CD4-positive, alpha-beta T cell treated with Interleukin-6 for 4 hours (primary cell): ENCODE measurements at regions not wholly inside any gene's neighbourhood (a gene's known extent, or its start where the extent isn't known, plus 50 kb on each side); places are given as distances from the start of the nearest gene placed in this dataset.
A peak's percentile ranks its signal among the peaks of the same experiment; 100 is the strongest.
"Not testable (repeated sequence)": the region's sequence is repeated elsewhere in the genome, so short reads cannot be mapped to it uniquely, and the experiment has no call there.

Source experiments
- DNase-seq: peaks from one replicate; pipeline ENCODE4 v3.0.0-alpha.2; 2020; ENCODE audit warnings: mixed read lengths

GRCh38 chr21:32823296-32823695 lies 51.7 kb upstream of the PAXBP1 start:
- not testable (repeated sequence) for DNase-seq

- no peak for DNase-seq
These were observed 53.4 kb upstream of the PAXBP1 start for GRCh38 chr21:32824950-32825349.

GRCh38 chr21:32826329-32827167 lies 55.0 kb upstream of the PAXBP1 start:
- DNase-seq, result peak; percentile 41

GRCh38 chr21:32828908-32829307 lies 57.4 kb upstream of the PAXBP1 start:
- no peak for DNase-seq

GRCh38 chr21:32829504-32829903 lies 57.9 kb upstream of the PAXBP1 start:
- no peak for DNase-seq

- not testable (repeated sequence) for DNase-seq
These were observed 60.2 kb upstream of the PAXBP1 start for GRCh38 chr21:32831779-32832178.

GRCh38 chr21:32834211-32834915 lies 62.8 kb upstream of the PAXBP1 start:
- no peak for DNase-seq

GRCh38 chr21:32834916-32835235 lies 63.3 kb upstream of the PAXBP1 start:
- no peak for DNase-seq

GRCh38 chr21:32842146-32842545 lies 70.6 kb upstream of the PAXBP1 start:
- DNase-seq, result no peak

GRCh38 chr21:32843561-32843960 lies 72.0 kb upstream of the PAXBP1 start:
- no peak for DNase-seq

- DNase-seq, result no peak
These were observed 72.5 kb upstream of the PAXBP1 start for GRCh38 chr21:32844076-32844475.

GRCh38 chr21:32844653-32845436 lies 73.3 kb upstream of the PAXBP1 start:
- DNase-seq, result no peak

GRCh38 chr21:32858628-32859027 lies 87.1 kb upstream of the PAXBP1 start:
- DNase-seq, result no peak

- no peak for DNase-seq
These were observed 88.8 kb upstream of the PAXBP1 start for GRCh38 chr21:32860399-32860798.

- DNase-seq, result no peak
These were observed 90.3 kb upstream of the PAXBP1 start for GRCh38 chr21:32861866-32862265.

GRCh38 chr21:32867597-32867996 lies 96.0 kb upstream of the PAXBP1 start:
- DNase-seq, result no peak

GRCh38 chr21:32868631-32869454 lies 97.3 kb upstream of the PAXBP1 start:
- DNase-seq, result no peak

- no peak for DNase-seq
These were observed 97.9 kb upstream of the PAXBP1 start for GRCh38 chr21:32869459-32869858.

GRCh38 chr21:32876426-32876825 lies 104.9 kb upstream of the PAXBP1 start:
- no peak for DNase-seq

GRCh38 chr21:32877888-32878287 lies 106.3 kb upstream of the PAXBP1 start:
- not testable (repeated sequence) for DNase-seq

- no peak for DNase-seq
These were observed 107.1 kb upstream of the PAXBP1 start for GRCh38 chr21:32878661-32879060.

GRCh38 chr21:32881458-32881857 lies 109.9 kb upstream of the PAXBP1 start:
- no peak for DNase-seq

GRCh38 chr21:32884062-32884461 lies 112.5 kb upstream of the PAXBP1 start:
- no peak for DNase-seq
